PC-3 (cell line): ENCODE measurements at regions not wholly inside any gene's neighbourhood (a gene's known extent, or its start where the extent isn't known, plus 50 kb on each side); places are given as distances from the start of the nearest gene placed in this dataset.
"Not testable (repeated sequence)": the region's sequence is repeated elsewhere in the genome, so short reads cannot be mapped to it uniquely, and the experiment has no call there.

Experiments
- ATAC-seq: fragments of 200-7000 bp; cut with Tn5 transposase; 2 replicates; pipeline ENCODE4 v1.9.1; 2020; ENCODE audit warnings: mild to moderate bottlenecking, moderate library complexity
- BruUV-seq: library from RNA; stranded (reverse); fragments of 400-500 nt; replicated peaks from 2 replicates; lab custom pipeline; 2021; lab: Mats Ljungman, UMichigan
- CTCF ChIA-PET: fragments of 300-600 bp; sonication (Branson Sonifier 250); formaldehyde crosslinking; loops from one replicate; lab custom pipeline; 2022; ENCODE audit warnings: antibody characterized with exemption; lab: Charles Lee
- POLR2A ChIA-PET: fragments of 300-600 bp; sonication (Branson Sonifier 250); formaldehyde crosslinking; loops from one replicate; lab custom pipeline; 2022; ENCODE audit warnings: antibody characterized with exemption; ENCODE audit not compliant: unreplicated experiment; lab: Charles Lee
- DNase-seq: peaks from one replicate; pipeline ENCODE4 v3.0.0-alpha.2; 2015
- H2AFZ ChIP-seq: fragments of 300-600 bp; sonication (generic); 2 replicates; pipeline ENCODE4 v1.6.0; 2016; ENCODE audit warnings: antibody characterized with exemption, low read length
- H3F3A ChIP-seq: fragments of 300-600 bp; sonication (generic); one replicate; pipeline ENCODE4 v1.6.0; 2017; ENCODE audit warnings: antibody characterized with exemption, low read length, control low read depth, mild to moderate bottlenecking; ENCODE audit not compliant: unreplicated experiment
- H3K27ac ChIP-seq: fragments of 300-600 bp; sonication (generic); 2 replicates; pipeline ENCODE4 v1.5.1; 2016; ENCODE audit warnings: mild to moderate bottlenecking, low read length
- H3K27me3 ChIP-seq: fragments of 300-600 bp; sonication (generic); 2 replicates; pipeline ENCODE4 v1.6.1; 2016; ENCODE audit warnings: low read length, mixed read lengths
- H3K36me3 ChIP-seq: fragments of 300-600 bp; sonication (generic); 2 replicates; pipeline ENCODE4 v1.6.1; 2016; ENCODE audit warnings: low read depth, mixed run types, low read length, mixed read lengths
- H3K4me1 ChIP-seq: fragments of 300-600 bp; sonication (generic); 2 replicates; pipeline ENCODE4 v1.5.1; 2016; ENCODE audit warnings: low read length; ENCODE audit not compliant: insufficient read depth
- H3K4me2 ChIP-seq: fragments of 300-600 bp; sonication (generic); 2 replicates; pipeline ENCODE4 v1.6.0; 2016; ENCODE audit warnings: low read length
- H3K4me3 ChIP-seq: fragments of 300-600 bp; sonication (generic); 2 replicates; pipeline ENCODE4 v1.5.1; 2016; ENCODE audit warnings: mild to moderate bottlenecking, low read length, mixed read lengths
- H3K79me2 ChIP-seq: fragments of 300-600 bp; sonication (generic); 2 replicates; pipeline ENCODE4 v1.6.1; 2017; ENCODE audit warnings: low read length, mixed read lengths
- H3K9ac ChIP-seq: fragments of 300-600 bp; sonication (generic); 2 replicates; pipeline ENCODE4 v1.6.0; 2016; ENCODE audit warnings: mild to moderate bottlenecking, low read length
- H3K9me2 ChIP-seq: fragments of 300-600 bp; sonication (generic); replicated peaks from 2 replicates; pipeline ENCODE4 v1.6.1; 2016; ENCODE audit warnings: mixed run types, low read length, mixed read lengths
- H3K9me3 ChIP-seq: fragments of 300-600 bp; sonication (generic); 2 replicates; pipeline ENCODE4 v1.6.1; 2016; ENCODE audit warnings: low read length, mixed read lengths
- H4K20me1 ChIP-seq: fragments of 300-600 bp; sonication (generic); 2 replicates; pipeline ENCODE4 v1.6.1; 2016; ENCODE audit warnings: low read length, mixed read lengths
- EZH2 ChIP-seq: fragments of 300-600 bp; sonication (generic); IDR thresholded peaks from one replicate; pipeline ENCODE4 v1.6.1; 2017; ENCODE audit warnings: antibody characterized with exemption, mild to moderate bottlenecking, low read length; ENCODE audit not compliant: unreplicated experiment
- EZH2phosphoT487 ChIP-seq: fragments of 300-600 bp; sonication (generic); IDR thresholded peaks from 2 replicates; pipeline ENCODE4 v1.6.1; 2018; ENCODE audit warnings: mild to moderate bottlenecking, antibody characterized with exemption, low read length, borderline replicate concordance
- intact Hi-C: fragments of 100-400 bp; cut with micrococcal nuclease; formaldehyde crosslinking; loops from 2 replicates; pipeline ENCODE4 v1.9.0; 2023
- TF ChIP-seq, protein P1 (sequence below): fragments of 300-600 bp; sonication (generic); conservative IDR thresholded peaks from 2 replicates; pipeline ENCODE4 v1.5.1; 2017; ENCODE audit warnings: antibody characterized with exemption, low read depth, mild to moderate bottlenecking, low read length

- Histone ChIP-seq H3K27me3 (no peaks in the 10 kb centered on the region), H3K79me2 (no peaks in the 10 kb centered on the region), H4K20me1 (no peaks in the 10 kb centered on the region), H2AFZ (no peak overlapping the region), H3K9me2 (no peaks in the 10 kb centered on the region), H3K4me1 (no peaks in the 10 kb centered on the region), H3K9ac (no peak overlapping the region), H3K36me3 (no peaks in the 10 kb centered on the region), H3K27ac (no peak overlapping the region), H3K4me3 (no peak overlapping the region), H3K9me3 (no peaks in the 10 kb centered on the region), H3F3A (no peaks in the 10 kb centered on the region), H3K4me2 (no peak overlapping the region)
- intact Hi-C loops, result no loop called here
- ATAC-seq, result no peak
- POLR2A ChIA-PET, result no interaction called here
- no peak for DNase-seq
- BruUV-seq, result no TSS peak
- CTCF ChIA-PET, result no interaction called here
- no peak for TF ChIP-seq EZH2
- no peak for TF ChIP-seq EZH2phosphoT487
- TF ChIP-seq, protein P1, sequence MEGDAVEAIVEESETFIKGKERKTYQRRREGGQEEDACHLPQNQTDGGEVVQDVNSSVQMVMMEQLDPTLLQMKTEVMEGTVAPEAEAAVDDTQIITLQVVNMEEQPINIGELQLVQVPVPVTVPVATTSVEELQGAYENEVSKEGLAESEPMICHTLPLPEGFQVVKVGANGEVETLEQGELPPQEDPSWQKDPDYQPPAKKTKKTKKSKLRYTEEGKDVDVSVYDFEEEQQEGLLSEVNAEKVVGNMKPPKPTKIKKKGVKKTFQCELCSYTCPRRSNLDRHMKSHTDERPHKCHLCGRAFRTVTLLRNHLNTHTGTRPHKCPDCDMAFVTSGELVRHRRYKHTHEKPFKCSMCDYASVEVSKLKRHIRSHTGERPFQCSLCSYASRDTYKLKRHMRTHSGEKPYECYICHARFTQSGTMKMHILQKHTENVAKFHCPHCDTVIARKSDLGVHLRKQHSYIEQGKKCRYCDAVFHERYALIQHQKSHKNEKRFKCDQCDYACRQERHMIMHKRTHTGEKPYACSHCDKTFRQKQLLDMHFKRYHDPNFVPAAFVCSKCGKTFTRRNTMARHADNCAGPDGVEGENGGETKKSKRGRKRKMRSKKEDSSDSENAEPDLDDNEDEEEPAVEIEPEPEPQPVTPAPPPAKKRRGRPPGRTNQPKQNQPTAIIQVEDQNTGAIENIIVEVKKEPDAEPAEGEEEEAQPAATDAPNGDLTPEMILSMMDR, result no peak
Measured at GRCh38 chr14:94826774-94827173, 56.9 kb upstream of the GSC start.

- Histone ChIP-seq H3K36me3 (no peaks in the 10 kb centered on the region), H3K9me2 (no peaks in the 10 kb centered on the region), H3K4me1 (no peaks in the 10 kb centered on the region), H3F3A (no peaks in the 10 kb centered on the region), H4K20me1 (no peaks in the 10 kb centered on the region), H3K79me2 (no peaks in the 10 kb centered on the region), H3K4me2 (no peak overlapping the region), H3K9ac (no peak overlapping the region), H3K27me3 (no peaks in the 10 kb centered on the region), H2AFZ (no peak overlapping the region), H3K4me3 (no peak overlapping the region), H3K9me3 (no peaks in the 10 kb centered on the region), H3K27ac (no peak overlapping the region)
- no peak for ATAC-seq
- intact Hi-C loops, result no loop called here
- no peak for DNase-seq
- ChIA-PET CTCF (no interaction called here), POLR2A (no interaction called here)
- TF ChIP-seq, protein P1, result no peak
- TF ChIP-seq EZH2, result no peak
- no peak for TF ChIP-seq EZH2phosphoT487
- no TSS peak for BruUV-seq
Measured at GRCh38 chr14:94823556-94824341, 53.8 kb upstream of the GSC start.

DNA sequence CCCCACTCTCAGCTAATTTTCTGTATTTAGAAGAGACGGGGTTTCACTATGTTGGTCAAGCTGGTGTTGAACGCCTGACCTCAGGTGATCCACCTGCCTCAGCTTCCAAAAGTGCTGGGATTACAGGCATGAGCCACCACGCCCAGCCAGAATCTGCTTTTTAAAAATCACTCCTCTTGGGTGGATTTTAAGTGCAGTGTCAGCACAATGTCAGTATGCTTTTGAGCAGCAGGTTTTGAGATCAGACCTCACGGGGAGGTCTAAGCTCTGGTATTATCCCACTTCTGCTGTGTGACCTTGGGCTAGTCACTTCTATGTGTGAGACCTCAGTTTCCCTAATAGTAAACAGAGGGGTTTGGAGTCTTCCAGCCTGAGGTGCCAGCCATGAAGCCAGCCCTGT lies 51.8 kb upstream of the GSC start:
- BruUV-seq, result no TSS peak
- TF ChIP-seq EZH2phosphoT487 (no peak), EZH2 (no peak)

GRCh38 chr14:94820932-94821331 lies 51.0 kb upstream of the GSC start:
- ATAC-seq, CTCF ChIA-PET, POLR2A ChIA-PET, H3K9ac ChIP-seq, H3K4me2 ChIP-seq, H3K36me3 ChIP-seq, H3K9me3 ChIP-seq, H3K9me2 ChIP-seq, H3K4me3 ChIP-seq, H3K27ac ChIP-seq, BruUV-seq, H2AFZ ChIP-seq, H3K79me2 ChIP-seq, H4K20me1 ChIP-seq, H3F3A ChIP-seq, intact Hi-C loops, DNase-seq, H3K4me1 ChIP-seq, H3K27me3 ChIP-seq: not testable (repeated sequence)

More for the DNA sequence above, 51.8 kb upstream of the GSC start:
- Histone ChIP-seq H3K4me3 (no peak overlapping the region), H3K36me3 (no peaks in the 10 kb centered on the region), H3K79me2 (no peaks in the 10 kb centered on the region), H3K27me3 (no peaks in the 10 kb centered on the region), H3F3A (no peaks in the 10 kb centered on the region), H3K9me3 (no peaks in the 10 kb centered on the region), H3K4me2 (no peak overlapping the region), H3K9ac (no peak overlapping the region), H4K20me1 (no peaks in the 10 kb centered on the region), H3K9me2 (no peaks in the 10 kb centered on the region), H2AFZ (no peak overlapping the region), H3K27ac (no peak overlapping the region), H3K4me1 (no peaks in the 10 kb centered on the region)
- DNase-seq (no peak), ATAC-seq (no peak)
- CTCF ChIA-PET, result no interaction called here
- intact Hi-C loops, result no loop called here
- POLR2A ChIA-PET, result no interaction called here
